Posterior cingulate gyrus (tissue), 11 donors: ENCODE measurements at regions not wholly inside any gene's neighbourhood (a gene's known extent, or its start where the extent isn't known, plus 50 kb on each side); places are given as distances from the start of the nearest gene placed in this dataset.
"Not testable (repeated sequence)": the region's sequence is repeated elsewhere in the genome, so short reads cannot be mapped to it uniquely, and the experiment has no call there.

ENCODE experiments used
- DNase-seq, 10 donors: peaks; one replicate each; pipeline versions ENCODE4 v3.0.0 to v3.0.0-alpha.2; 2020 to 2021; ENCODE audit warnings: mixed read lengths in 3 of 10
- intact Hi-C: fragments of 100-400 bp; cut with DNase I; formaldehyde crosslinking; loops from one replicate; pipeline ENCODE4 v1.15.1; 2023

GRCh38 chr11:33976495-33977199 is 74.9 kb upstream of the CAPRIN1 start:
- no peak for DNase-seq
- intact Hi-C loops: no loop called here

DNA sequence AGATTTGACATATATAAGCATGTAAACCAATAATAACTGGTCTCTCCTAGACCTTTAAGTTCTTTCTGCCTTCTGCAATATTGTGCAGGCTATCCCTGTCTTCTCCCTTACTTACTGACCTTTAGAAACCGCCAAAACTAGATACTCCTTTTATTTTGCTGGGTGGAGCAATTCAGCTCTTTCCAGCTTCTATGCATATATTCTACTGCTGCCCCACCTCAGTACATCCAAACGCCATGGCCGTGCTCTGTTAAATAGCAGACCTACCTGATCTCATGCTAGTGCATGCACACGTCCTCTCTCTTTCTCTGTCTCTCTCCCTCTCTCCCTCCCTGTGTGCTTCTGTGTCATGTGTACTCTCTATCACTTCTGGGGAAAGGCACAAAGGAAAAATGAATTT is 76.7 kb upstream of the CAPRIN1 start:
- intact Hi-C loops: no loop called here
- DNase-seq: no peak

DNA sequence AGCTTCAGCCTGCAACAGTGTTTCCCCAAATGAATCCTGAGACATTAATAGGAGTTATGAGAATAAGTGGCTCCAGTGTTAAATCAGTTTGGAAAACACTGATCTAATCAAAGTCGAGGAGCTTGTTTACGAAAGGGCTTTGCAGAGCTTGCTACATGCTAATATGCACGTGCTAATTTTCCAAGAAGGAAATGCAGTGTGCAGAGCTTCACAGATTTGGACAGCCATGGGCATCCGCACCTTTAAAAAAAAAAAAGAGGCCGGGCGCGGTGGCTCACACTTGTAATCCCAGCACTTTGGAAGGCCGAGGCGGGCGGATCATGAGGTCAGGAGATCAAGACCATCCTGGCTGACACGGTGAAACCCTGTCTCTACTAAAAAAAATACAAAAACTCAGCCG is 79.7 kb upstream of the LMO2 start:
- DNase-seq: peak in 1 of 10 donors; percentile 46
- intact Hi-C loops: loop anchor here (1.0 kb wide), 1 partner anchor 113 kb away; no protein-coding TSS in a partner anchor

- intact Hi-C loops: loop anchor here (1.0 kb wide), 1 partner anchor 113 kb away; no protein-coding TSS in a partner anchor
- peak in 5 of 10 donors; percentile 11 to 77 (median 27) for DNase-seq
These were observed 79.1 kb upstream of the LMO2 start for GRCh38 chr11:33970984-33971466.

- intact Hi-C loops: no loop called here
- DNase-seq: no peak
These were observed 75.6 kb upstream of the LMO2 start for GRCh38 chr11:33967451-33967850.

DNA sequence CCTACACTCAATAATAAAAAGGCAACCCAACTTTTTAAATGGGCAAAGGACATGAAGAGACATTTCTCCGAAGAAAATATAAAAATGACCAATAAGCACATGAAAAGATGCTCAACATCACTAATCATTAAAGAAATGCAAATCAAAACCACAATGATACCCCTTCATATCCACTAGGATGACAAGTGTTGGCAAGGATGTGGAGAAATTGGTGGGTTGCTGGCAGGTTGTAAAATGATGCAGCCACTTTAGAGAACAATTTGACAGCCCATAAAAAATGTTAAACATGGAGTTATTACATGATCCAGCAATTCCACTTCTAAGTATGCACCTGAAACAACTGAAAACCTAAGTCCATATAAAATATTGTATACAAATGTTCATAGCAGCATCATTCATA is 73.2 kb upstream of the LMO2 start:
- intact Hi-C loops: no loop called here
- no peak for DNase-seq

- intact Hi-C loops: no loop called here
- no peak for DNase-seq
These were observed 68.1 kb upstream of the LMO2 start for GRCh38 chr11:33959855-33960400.

DNA sequence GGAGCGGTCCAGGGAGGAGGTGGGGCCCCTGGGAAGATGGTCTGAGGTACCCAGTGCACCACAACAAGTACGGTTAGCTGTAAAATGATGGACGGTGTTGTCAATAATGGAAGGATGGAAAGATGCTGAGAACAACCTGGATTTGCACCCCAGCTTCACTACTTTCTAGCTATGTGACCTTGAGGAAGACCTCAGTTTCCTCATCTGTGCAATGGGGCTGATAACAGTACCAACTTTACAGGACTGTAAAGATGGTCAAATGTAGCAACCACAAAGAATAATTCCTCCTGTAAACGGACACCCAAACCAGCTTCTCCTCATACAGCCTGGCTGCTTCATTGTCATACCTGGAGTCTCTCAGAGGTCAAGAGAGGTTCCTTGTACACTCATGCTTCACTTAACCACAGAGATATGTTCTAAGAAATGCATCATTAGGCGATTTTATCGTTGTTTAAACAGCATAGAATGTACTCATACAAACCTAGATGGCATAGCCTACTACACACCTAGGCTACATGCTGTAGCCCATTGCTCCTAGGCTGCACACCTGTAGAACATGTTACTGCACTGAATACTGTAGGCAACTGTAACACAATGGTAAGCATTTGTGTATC is 65.5 kb upstream of the LMO2 start:
- intact Hi-C loops: no loop called here
- no peak for DNase-seq

- intact Hi-C loops: no loop called here
These were observed 64.7 kb upstream of the LMO2 start for GRCh38 chr11:33956611-33957010.

DNA sequence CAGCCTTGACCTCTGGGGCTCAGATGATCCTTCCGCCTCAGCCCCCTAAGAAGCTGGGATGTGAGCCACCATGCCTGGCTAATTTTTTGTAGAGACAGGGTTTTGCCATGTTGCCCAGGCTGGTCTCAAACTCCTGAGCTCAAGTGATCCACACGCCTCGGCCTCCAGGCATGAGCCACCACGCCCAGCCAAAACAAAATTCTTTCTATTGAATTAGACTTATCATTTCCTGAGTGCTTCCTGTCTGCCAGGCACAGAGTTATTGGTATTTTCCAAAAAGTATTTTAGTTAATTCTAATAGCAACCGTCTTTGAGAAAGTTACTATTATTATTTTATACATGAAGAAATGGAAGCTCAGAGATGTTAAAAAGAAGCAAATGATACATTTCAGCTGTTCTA is 61.4 kb upstream of the LMO2 start:
- no peak for DNase-seq
- intact Hi-C loops: no loop called here

More at GRCh38 chr11:33956611-33957010, 64.7 kb upstream of the LMO2 start:
- no peak for DNase-seq

GRCh38 chr11:33952805-33953204 is 60.9 kb upstream of the LMO2 start:
- intact Hi-C loops: no loop called here
- DNase-seq: no peak

- intact Hi-C loops: no loop called here
These were observed 57.5 kb upstream of the LMO2 start for GRCh38 chr11:33949252-33949913.

GRCh38 chr11:33948494-33948893 is 56.6 kb upstream of the LMO2 start:
- intact Hi-C loops: no loop called here
- no peak for DNase-seq

More at GRCh38 chr11:33949252-33949913, 57.5 kb upstream of the LMO2 start:
- DNase-seq: peak in 3 of 10 donors; percentile 21 to 35 (median 28)

GRCh38 chr11:33947918-33948317 is 56.0 kb upstream of the LMO2 start:
- intact Hi-C loops, DNase-seq: not testable (repeated sequence)

- intact Hi-C loops: no loop called here
- no peak for DNase-seq
These were observed 55.1 kb upstream of the LMO2 start for GRCh38 chr11:33946930-33947329.

DNA sequence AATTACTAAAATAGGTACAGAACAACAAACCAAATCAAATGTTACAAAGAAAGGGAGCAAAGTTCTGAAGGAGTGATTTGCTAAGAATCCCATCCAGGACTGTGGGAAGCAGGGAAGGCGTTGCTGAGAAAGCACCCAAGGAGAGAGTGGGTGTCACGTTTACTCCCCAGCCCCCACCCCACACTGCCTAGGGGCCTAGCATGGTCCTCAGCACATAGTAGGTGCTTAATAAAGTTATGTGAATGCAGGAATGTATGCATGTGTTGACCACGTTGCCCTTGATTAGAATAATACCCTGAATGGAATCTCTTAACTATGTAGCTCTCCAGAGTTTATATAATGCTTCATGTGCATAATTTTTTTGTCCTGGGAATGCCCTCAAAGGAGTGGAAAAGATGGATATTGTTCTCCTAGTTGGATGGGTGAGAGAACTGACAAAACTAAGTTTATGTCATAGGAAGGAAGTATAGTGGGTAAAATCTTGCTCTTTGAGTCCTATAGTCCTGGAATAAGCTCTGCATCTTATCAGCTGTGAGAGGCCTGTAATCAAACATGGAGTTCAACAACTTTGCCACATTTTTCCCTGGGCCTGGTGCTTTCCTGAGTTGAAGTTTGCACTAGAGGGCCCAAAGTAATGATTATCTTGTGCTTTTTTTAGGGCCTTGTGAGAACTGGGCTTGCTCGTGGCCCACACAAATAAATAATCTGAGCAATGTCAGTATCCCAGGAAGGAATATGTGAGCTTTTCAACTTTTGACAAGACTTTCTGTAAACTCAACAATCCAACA is 53.8 kb upstream of the LMO2 start:
- intact Hi-C loops: no loop called here
- no peak for DNase-seq

DNA sequence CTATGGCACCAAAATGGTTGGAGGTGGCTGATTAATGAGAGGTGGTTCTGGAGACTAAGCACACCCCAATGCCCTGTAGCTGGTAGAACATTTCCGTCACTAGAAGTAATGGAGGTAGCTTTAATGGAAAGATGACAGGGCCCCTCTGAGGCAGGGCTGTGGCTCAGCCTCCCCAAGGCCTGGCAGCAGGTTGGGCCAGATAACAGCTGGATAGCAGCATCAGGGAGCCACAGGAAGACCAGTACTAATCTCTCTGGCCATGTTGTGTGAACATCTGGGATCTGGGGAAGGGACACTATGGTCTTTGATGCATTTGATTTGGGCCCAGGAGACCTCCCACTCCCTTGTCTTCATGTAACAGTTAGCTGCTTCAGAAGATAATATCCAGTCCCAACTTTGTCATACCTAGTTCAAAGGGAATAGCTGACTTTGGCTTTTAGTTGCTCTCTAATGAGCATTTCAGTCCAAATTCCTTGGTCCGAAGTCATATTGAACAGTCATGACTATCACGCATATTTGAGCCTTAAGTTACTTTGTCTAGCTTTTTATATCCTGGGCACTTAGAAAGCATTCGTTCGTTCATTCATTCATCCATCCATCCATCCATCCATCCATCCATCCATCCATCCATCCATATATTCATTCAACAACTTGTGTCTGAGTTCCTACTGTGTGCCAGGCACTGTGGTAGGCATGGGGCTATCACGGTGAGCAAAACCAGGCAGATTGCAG is 53.0 kb upstream of the LMO2 start:
- intact Hi-C loops: no loop called here
- DNase-seq: no peak

GRCh38 chr11:33944345-33944692 is 52.4 kb upstream of the LMO2 start:
- intact Hi-C loops: no loop called here
- no peak for DNase-seq

- intact Hi-C loops: no loop called here
- DNase-seq: peak in 1 of 10 donors; percentile 14
These were observed 51.1 kb upstream of the LMO2 start for GRCh38 chr11:33942954-33943353.

- intact Hi-C loops: no loop called here
- no peak for DNase-seq
These were observed 49.8 kb upstream of the LMO2 start for GRCh38 chr11:33941637-33942160.
